Mesothelial cell of epicardium (in vitro differentiated cells): ENCODE measurements at regions not wholly inside any gene's neighbourhood (a gene's known extent, or its start where the extent isn't known, plus 50 kb on each side); places are given as distances from the start of the nearest gene placed in this dataset.

ENCODE experiments used
- DNase-seq, 2 experiments: peaks; one replicate each; pipeline ENCODE4 v3.0.0; 2021; ENCODE audit warnings: low spot score in 2 of 2; ENCODE audit not compliant: unreplicated experiment in 2 of 2
- H3K27ac Mint-ChIP-seq: 2 replicates; pipeline ENCODE4 v1.8.0; 2021; ENCODE audit warnings: mixed read lengths
- H3K27me3 Mint-ChIP-seq: 2 replicates; pipeline ENCODE4 v1.8.0; 2021; ENCODE audit warnings: low read depth, mixed read lengths
- H3K36me3 Mint-ChIP-seq: 2 replicates; pipeline ENCODE4 v1.8.0; 2021; ENCODE audit warnings: mixed read lengths
- H3K4me1 Mint-ChIP-seq: 2 replicates; pipeline ENCODE4 v1.8.0; 2021; ENCODE audit warnings: mixed read lengths
- H3K4me3 Mint-ChIP-seq: 2 replicates; pipeline ENCODE4 v1.8.0; 2021; ENCODE audit warnings: mild to moderate bottlenecking, moderate library complexity, mixed read lengths
- H3K9me3 Mint-ChIP-seq: 2 replicates; pipeline ENCODE4 v1.8.0; 2021; ENCODE audit warnings: mixed read lengths
- CTCF ChIP-seq: fragments of 200-600 bp; sonication (generic); IDR thresholded peaks from one replicate; pipeline ENCODE4 v1.5.0; 2021; ENCODE audit warnings: antibody characterized with exemption; ENCODE audit not compliant: unreplicated experiment

GRCh38 chr2:67669168-67669567 lies 272.0 kb downstream of the ETAA1 start:
- Mint-ChIP-seq H3K4me1 (peaks cover 12% of the 10 kb centered on the region), H3K27ac (no peak overlapping the region), H3K27me3 (no peaks in the 10 kb centered on the region), H3K9me3 (no peaks in the 10 kb centered on the region), H3K36me3 (no peaks in the 10 kb centered on the region), H3K4me3 (no peak overlapping the region)
- DNase-seq = no peak
- no peak for TF ChIP-seq CTCF

GRCh38 chr2:67669766-67670165 lies 272.6 kb downstream of the ETAA1 start:
- no peaks in the 10 kb centered on the region for H3K27me3 Mint-ChIP-seq
- H3K27ac Mint-ChIP-seq = no peak overlapping the region
- H3K4me1 Mint-ChIP-seq = peaks cover 12% of the 10 kb centered on the region
- no peaks in the 10 kb centered on the region for H3K9me3 Mint-ChIP-seq
- no peak overlapping the region for H3K4me3 Mint-ChIP-seq
- DNase-seq = no peak
- no peak for TF ChIP-seq CTCF
- H3K36me3 Mint-ChIP-seq = no peaks in the 10 kb centered on the region

- Mint-ChIP-seq H3K4me3 (no peak overlapping the region), H3K36me3 (no peaks in the 10 kb centered on the region), H3K4me1 (peaks cover 12% of the 10 kb centered on the region), H3K27ac (no peak overlapping the region), H3K9me3 (no peaks in the 10 kb centered on the region), H3K27me3 (no peaks in the 10 kb centered on the region)
- DNase-seq = no peak
- TF ChIP-seq CTCF = no peak
Observed at GRCh38 chr2:67670747-67671183, 273.6 kb downstream of the ETAA1 start.

- Mint-ChIP-seq H3K9me3 (no peaks in the 10 kb centered on the region), H3K4me3 (no peak overlapping the region), H3K27me3 (no peaks in the 10 kb centered on the region), H3K27ac (no peak overlapping the region), H3K4me1 (peaks cover 4% of the 10 kb centered on the region), H3K36me3 (no peaks in the 10 kb centered on the region)
- DNase-seq = no peak
- TF ChIP-seq CTCF = no peak
Observed at GRCh38 chr2:67671464-67672450, 274.6 kb downstream of the ETAA1 start.

- H3K9me3 Mint-ChIP-seq = no peaks in the 10 kb centered on the region
- no peak overlapping the region for H3K27ac Mint-ChIP-seq
- no peak for TF ChIP-seq CTCF
- no peak for DNase-seq
- peaks cover 4% of the 10 kb centered on the region for H3K27me3 Mint-ChIP-seq
- no peak overlapping the region for H3K4me3 Mint-ChIP-seq
- no peaks in the 10 kb centered on the region for H3K36me3 Mint-ChIP-seq
- H3K4me1 Mint-ChIP-seq = no peaks in the 10 kb centered on the region
Observed at GRCh38 chr2:67674668-67675067, 277.5 kb downstream of the ETAA1 start.
